ENCODE measurements at regions not wholly inside any gene's neighbourhood (a gene's known extent, or its start where the extent isn't known, plus 50 kb on each side); places are given as distances from the start of the nearest gene placed in this dataset.

DNA sequence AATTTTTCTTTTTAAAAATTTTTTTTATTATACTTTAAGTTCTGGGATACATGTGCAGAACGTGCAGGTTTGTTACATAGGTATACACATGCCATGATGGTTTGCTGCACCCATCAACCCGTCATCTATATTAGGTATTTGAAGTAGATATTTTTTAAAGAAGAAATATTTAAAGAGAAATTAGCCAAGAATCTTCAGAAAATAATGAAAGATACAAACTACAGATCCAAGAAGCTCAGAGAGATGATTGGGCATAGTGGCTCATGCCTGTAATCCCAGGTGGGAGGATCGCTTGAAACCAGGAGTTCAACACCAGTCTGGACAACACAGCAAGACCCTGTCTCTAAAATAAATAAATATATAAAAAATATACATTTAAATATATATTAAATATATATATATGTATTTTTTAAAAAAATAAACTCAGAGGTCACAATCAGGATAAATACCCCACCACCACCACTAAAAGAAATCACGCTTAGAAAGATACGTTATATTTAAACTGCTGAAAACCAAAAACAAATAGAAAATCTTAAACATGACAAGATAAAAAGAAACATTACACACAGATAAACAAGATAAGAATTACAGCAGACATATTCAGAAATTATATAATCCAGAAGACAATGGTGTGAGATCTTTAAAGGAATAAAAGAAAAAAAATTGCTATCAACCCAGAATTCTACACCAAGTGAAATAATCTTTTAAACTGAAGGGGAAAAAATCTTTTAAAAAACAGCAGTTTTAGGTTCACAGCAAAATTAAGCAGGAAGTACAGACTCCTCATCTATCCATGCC, 57.5 kb downstream of the CSF2 start:
- no peak for ATAC-seq (replicated peaks in 1 of 2)
- H3K4me3 Mint-ChIP-seq: no peak overlapping the region

DNA sequence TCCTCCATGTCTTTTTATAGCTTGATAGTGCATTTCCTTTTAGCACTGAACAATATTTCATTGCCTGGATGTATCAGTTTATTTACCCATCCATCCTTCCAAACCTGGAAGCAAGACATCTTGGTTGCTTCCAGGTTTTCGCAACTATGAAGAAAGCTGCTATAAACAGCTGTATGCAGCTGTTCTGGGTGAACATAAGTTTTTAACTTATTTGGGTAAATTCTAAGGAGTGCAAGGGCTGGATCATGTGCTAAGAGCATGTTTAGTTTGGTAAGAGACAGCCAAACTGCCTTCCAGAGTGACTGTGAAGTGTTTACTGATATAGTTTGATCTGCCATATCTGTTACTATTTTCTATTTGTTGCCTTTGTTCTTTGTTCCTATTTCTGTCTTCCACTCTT, 58.5 kb downstream of the CSF2 start:
- no peak overlapping the region for H3K27ac Mint-ChIP-seq
- no peak overlapping the region for H3K4me3 Mint-ChIP-seq
- DNase-seq: no peak
- peaks cover 11 to 12% of the 10 kb centered on the region in 2 donors for H3K9me3 Mint-ChIP-seq
- ATAC-seq (replicated peaks in 1 of 2): no peak
- peaks cover 44% of the 10 kb centered on the region for H3K27me3 Mint-ChIP-seq (ENCODE audit: low read depth)
- peaks cover 12 to 23% of the 10 kb centered on the region in 2 donors for H3K36me3 Mint-ChIP-seq (ENCODE audit: insufficient read depth in 2 of 2)
- peaks cover 12% of the 10 kb centered on the region for H3K4me1 Mint-ChIP-seq (ENCODE audit: low read depth)

More for the DNA sequence above, 57.5 kb downstream of the CSF2 start:
- H3K4me1 Mint-ChIP-seq (ENCODE audit: low read depth): peaks cover 12% of the 10 kb centered on the region
- DNase-seq: no peak
- no peak overlapping the region for H3K27ac Mint-ChIP-seq
- peaks cover 46% of the 10 kb centered on the region for H3K27me3 Mint-ChIP-seq (ENCODE audit: low read depth)
- peaks cover 12 to 23% of the 10 kb centered on the region in 2 donors for H3K36me3 Mint-ChIP-seq (ENCODE audit: insufficient read depth in 2 of 2)
- H3K9me3 Mint-ChIP-seq: peaks cover 11 to 14% of the 10 kb centered on the region in 2 donors

- DNase-seq (no peak), ATAC-seq (replicated peaks in 1 of 2) (no peak)
- Mint-ChIP-seq H3K27ac (no peak overlapping the region), H3K4me3 (no peak overlapping the region), H3K4me1 (ENCODE audit: low read depth) (peaks cover 12% of the 10 kb centered on the region), H3K36me3 (ENCODE audit: insufficient read depth in 2 of 2) (peaks cover 3 to 9% of the 10 kb centered on the region in 2 donors), H3K9me3 (peaks cover 0 to 3% of the 10 kb centered on the region in 2 donors), H3K27me3 (ENCODE audit: low read depth) (peaks cover 47% of the 10 kb centered on the region)
Measured at GRCh38 chr5:132134384-132134783, 60.8 kb downstream of the CSF2 start.

GRCh38 chr5:132136906-132137305, 63.3 kb downstream of the CSF2 start:
- peaks cover 11 to 12% of the 10 kb centered on the region in 2 donors for H3K36me3 Mint-ChIP-seq (ENCODE audit: insufficient read depth in 2 of 2)
- ATAC-seq (replicated peaks in 1 of 2) (no peak), DNase-seq (no peak)
- H3K9me3 Mint-ChIP-seq: peaks cover 8 to 11% of the 10 kb centered on the region in 2 donors
- peaks cover 12% of the 10 kb centered on the region for H3K4me1 Mint-ChIP-seq (ENCODE audit: low read depth)
- H3K4me3 Mint-ChIP-seq: no peak overlapping the region
- H3K27me3 Mint-ChIP-seq (ENCODE audit: low read depth): peaks cover 66% of the 10 kb centered on the region
- H3K27ac Mint-ChIP-seq: no peak overlapping the region

GRCh38 chr5:132138260-132138659, 64.7 kb downstream of the CSF2 start:
- no peak overlapping the region for H3K27ac Mint-ChIP-seq
- H3K4me1 Mint-ChIP-seq (ENCODE audit: low read depth): peaks cover 8% of the 10 kb centered on the region
- H3K27me3 Mint-ChIP-seq (ENCODE audit: low read depth): peaks cover 53% of the 10 kb centered on the region
- H3K9me3 Mint-ChIP-seq: peaks cover 12 to 13% of the 10 kb centered on the region in 2 donors
- H3K36me3 Mint-ChIP-seq (ENCODE audit: insufficient read depth in 2 of 2): peaks cover 13 to 16% of the 10 kb centered on the region in 2 donors
- DNase-seq: no peak
- no peak overlapping the region for H3K4me3 Mint-ChIP-seq
- no peak for ATAC-seq (replicated peaks in 1 of 2)

All from activated T-cell treated with anti-CD3 and anti-CD28 coated beads, Interleukin-2, amount 50 U/mL, for 72 hours (primary cell).